ENCODE measurements at regions not wholly inside any gene's neighbourhood (a gene's known extent, or its start where the extent isn't known, plus 50 kb on each side); places are given as distances from the start of the nearest gene placed in this dataset.
"Not testable (repeated sequence)": the region's sequence is repeated elsewhere in the genome, so short reads cannot be mapped to it uniquely, and the experiment has no call there.

- no peak for DNase-seq (ENCODE audit: low read depth in 2 of 2)
Observed at GRCh38 chr9:31355965-31356364, 1028.5 kb upstream of the ACO1 start.

GRCh38 chr9:31359071-31359470, 1025.4 kb upstream of the ACO1 start:
- peak in 1 of 2 donors; percentile 49 for DNase-seq (ENCODE audit: low read depth in 2 of 2)

GRCh38 chr9:31364171-31364570, 1020.3 kb upstream of the ACO1 start:
- DNase-seq (ENCODE audit: low read depth in 2 of 2), result no peak

GRCh38 chr9:31372799-31373587, 1011.5 kb upstream of the ACO1 start:
- no peak for DNase-seq (ENCODE audit: low read depth in 2 of 2)

- no peak for DNase-seq (ENCODE audit: low read depth in 2 of 2)
Observed at GRCh38 chr9:31377358-31377757, 1007.1 kb upstream of the ACO1 start.

GRCh38 chr9:31388660-31389059, 995.8 kb upstream of the ACO1 start:
- peak in 1 of 2 donors; percentile 22 for DNase-seq (ENCODE audit: low read depth in 2 of 2)

GRCh38 chr9:31389075-31389474, 995.4 kb upstream of the ACO1 start:
- DNase-seq (ENCODE audit: low read depth in 2 of 2), result no peak

- DNase-seq (ENCODE audit: low read depth in 2 of 2), result peak in 1 of 2 donors; percentile 41
Observed at GRCh38 chr9:31390403-31391025, 993.9 kb upstream of the ACO1 start.

GRCh38 chr9:31393240-31393639, 991.2 kb upstream of the ACO1 start:
- peak; percentile 47 to 60 for DNase-seq (ENCODE audit: low read depth in 2 of 2)

- DNase-seq (ENCODE audit: low read depth in 2 of 2), result peak in 1 of 2 donors; percentile 75
Observed at GRCh38 chr9:31394015-31394473, 990.4 kb upstream of the ACO1 start.

- no peak for DNase-seq (ENCODE audit: low read depth in 2 of 2)
Observed at GRCh38 chr9:31412081-31412480, 972.4 kb upstream of the ACO1 start.

GRCh38 chr9:31415164-31415563, 969.3 kb upstream of the ACO1 start:
- no peak for DNase-seq (ENCODE audit: low read depth in 2 of 2)

- DNase-seq (ENCODE audit: low read depth in 2 of 2), result no peak
Observed at GRCh38 chr9:31418419-31418818, 966.0 kb upstream of the ACO1 start.

- not testable (repeated sequence) for DNase-seq (ENCODE audit: low read depth in 2 of 2)
Observed at GRCh38 chr9:31443630-31444457, 940.6 kb upstream of the ACO1 start.

GRCh38 chr9:31445357-31445756, 939.1 kb upstream of the ACO1 start:
- DNase-seq (ENCODE audit: low read depth in 2 of 2), result no peak

GRCh38 chr9:31445960-31446359, 938.5 kb upstream of the ACO1 start:
- DNase-seq (ENCODE audit: low read depth in 2 of 2), result no peak

GRCh38 chr9:31467075-31467474, 917.4 kb upstream of the ACO1 start:
- DNase-seq (ENCODE audit: low read depth in 2 of 2), result no peak

- DNase-seq (ENCODE audit: low read depth in 2 of 2), result no peak
Observed at GRCh38 chr9:31470051-31470450, 914.4 kb upstream of the ACO1 start.

GRCh38 chr9:31471010-31471409, 913.4 kb upstream of the ACO1 start:
- peak; percentile 2 to 84 for DNase-seq (ENCODE audit: low read depth in 2 of 2)

GRCh38 chr9:31486630-31487029, 897.8 kb upstream of the ACO1 start:
- DNase-seq (ENCODE audit: low read depth in 2 of 2), result no peak

- no peak for DNase-seq (ENCODE audit: low read depth in 2 of 2)
Observed at GRCh38 chr9:31490551-31491106, 893.8 kb upstream of the ACO1 start.

- DNase-seq (ENCODE audit: low read depth in 2 of 2), result no peak
Observed at GRCh38 chr9:31492229-31492628, 892.2 kb upstream of the ACO1 start.
